CD4-positive, alpha-beta T cell treated with Interleukin-4 for 1 hour (primary cell): ENCODE measurements at regions not wholly inside any gene's neighbourhood (a gene's known extent, or its start where the extent isn't known, plus 50 kb on each side); places are given as distances from the start of the nearest gene placed in this dataset.

Experiments
- DNase-seq, 2 donors: peaks; one replicate each; pipeline ENCODE4 v3.0.0-alpha.2; 2020 to 2022

- no peak for DNase-seq
Measured at GRCh38 chr11:105553025-105553424, 56.8 kb upstream of the GRIA4 start.

GRCh38 chr11:105548359-105548758 lies 61.5 kb upstream of the GRIA4 start:
- no peak for DNase-seq

GRCh38 chr11:105538588-105538987 lies 71.3 kb upstream of the GRIA4 start:
- no peak for DNase-seq

- DNase-seq: no peak
Measured at GRCh38 chr11:105537531-105537930, 72.3 kb upstream of the GRIA4 start.

DNA sequence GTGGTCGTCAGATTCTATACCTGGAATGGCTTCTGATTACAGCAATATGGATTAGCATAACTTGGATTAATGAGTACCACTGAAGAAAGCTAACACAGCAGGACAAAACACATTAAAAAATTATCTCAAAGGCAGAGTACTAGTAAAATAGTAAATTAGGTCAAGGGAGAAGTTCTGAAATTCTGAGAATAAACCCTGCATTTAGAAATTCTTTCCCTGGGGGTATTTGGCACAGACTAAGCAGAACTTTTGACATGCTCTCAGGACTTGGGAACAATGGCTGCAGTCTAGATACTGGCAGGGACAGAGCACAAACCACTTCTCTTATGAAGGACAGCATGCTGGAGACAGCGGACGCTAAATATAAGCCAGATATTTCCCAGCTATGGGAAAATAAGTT lies 85.6 kb upstream of the GRIA4 start:
- DNase-seq: no peak

DNA sequence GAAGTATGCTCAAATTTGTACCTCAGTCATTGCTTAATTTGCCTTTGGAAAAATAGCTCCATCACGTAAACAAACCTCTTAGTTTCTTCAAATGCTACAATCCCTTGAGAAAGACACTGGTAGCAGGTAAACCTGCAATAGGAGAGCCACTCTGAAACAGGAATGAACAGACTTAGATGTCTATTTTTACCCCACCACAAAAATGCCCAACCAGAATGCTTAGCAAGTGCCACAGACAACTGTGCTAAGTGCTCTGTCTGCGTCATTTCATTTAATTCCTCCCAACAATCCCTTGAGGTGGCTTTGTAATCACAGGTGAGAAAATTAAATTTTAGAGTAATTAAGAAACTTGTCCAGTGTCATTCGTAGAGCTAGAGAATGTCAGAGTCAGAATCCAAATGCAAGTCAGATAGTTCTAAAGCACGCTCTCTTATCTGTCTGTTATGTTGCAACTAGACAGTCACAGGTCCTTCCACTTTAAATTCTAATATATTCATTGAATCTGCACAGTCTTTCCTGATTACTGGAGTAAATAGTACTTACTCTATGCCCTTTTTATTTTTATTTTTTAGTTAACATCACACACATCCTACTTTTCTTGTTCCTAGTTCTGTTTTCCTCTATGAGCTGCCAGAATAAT lies 89.0 kb upstream of the GRIA4 start:
- DNase-seq: no peak

- no peak for DNase-seq
Measured at GRCh38 chr11:105507496-105508254, 102.2 kb upstream of the GRIA4 start.

DNA sequence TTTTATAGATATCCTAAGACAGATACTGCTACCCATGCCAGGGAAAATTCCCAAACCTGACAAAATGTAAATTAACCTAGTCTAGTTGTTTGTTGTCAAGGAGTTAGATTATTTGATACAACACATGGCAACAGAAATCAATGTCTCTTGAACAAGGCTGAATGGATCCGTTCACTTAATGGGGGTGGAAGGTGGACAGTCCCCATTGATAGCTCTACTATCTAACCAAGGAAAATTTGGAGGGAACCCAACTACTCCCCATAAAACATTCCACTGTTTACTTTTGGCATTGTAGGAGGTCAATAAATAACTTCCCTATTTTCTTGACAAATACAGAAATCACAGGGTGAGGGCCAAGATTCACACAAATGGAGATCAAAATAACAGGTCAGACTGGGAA lies 117.9 kb upstream of the GRIA4 start:
- no peak for DNase-seq

DNA sequence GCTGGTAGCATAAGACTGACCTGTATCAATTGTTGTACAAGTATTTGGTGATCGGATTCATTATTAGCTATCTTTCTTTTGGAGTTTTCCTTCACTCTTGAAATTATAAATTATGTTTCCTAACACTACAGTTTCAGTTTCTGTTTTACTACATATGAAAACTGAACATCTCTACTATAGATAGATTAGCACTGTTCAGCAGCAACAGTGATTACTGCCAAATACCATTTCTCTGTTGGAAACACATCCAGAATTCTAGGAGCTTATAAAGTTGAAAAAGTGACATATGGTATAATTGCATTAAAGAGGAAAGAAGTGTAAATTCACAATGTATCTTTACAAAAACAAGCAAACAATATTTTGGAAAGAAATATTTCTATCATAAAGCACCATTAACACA lies 118.5 kb upstream of the GRIA4 start:
- DNase-seq: no peak

DNA sequence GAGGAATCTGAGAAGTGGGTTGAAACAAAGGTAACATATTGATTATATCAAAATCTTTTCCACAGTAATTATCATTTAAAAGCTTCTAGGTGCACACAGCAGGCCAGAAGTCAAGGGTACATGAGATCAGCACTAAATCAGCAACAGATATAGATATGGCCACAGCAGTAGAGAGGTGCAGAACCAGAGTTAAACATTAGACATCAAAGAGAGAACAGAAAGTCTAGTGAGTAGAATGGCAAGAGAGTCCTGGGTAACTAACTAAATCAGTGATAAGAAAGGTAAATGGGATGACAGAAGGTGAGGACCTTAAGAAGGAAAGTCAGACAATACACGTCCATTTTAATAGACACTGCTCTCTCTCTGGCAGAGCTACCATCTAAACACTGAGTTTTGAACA lies 119.5 kb upstream of the GRIA4 start:
- no peak for DNase-seq

DNA sequence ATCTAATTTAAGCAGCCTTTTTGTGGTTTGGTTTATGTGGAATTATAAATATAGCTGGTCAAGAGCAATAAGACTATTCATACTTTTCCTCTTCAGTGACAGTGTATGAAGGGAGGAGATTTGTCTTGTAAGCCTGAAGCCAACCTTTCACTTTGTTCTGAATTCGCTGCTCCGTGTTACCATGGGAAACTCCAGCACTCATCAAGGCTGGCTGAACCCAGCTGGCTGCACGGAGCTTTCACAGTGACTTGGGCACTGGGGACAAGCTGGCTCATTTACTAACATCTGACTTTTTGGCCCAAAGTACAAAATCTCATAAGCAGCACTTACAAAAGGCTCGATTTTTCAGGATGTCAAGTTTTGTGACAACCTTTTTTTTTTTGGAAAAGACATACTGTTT lies 120.4 kb upstream of the GRIA4 start:
- no peak for DNase-seq

DNA sequence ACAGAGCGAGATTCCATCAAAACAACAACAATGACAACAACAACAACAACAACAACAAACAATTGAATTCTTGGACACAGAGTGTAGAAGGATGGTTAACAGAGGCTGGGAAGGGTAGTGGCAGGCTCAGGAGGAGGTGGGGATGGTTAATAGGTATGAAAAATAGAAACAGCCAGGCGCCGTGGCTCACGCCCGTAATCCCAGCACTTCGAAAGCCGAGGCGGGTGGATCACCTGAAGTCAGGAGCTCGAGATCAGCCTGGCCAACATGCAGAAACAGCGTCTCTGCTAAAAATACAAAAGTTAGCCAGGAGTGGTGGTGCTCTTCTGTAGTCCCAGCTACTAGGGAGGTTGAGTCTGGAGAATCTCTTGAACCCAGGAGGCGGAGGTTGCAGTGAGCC lies 122.9 kb upstream of the GRIA4 start:
- no peak for DNase-seq

GRCh38 chr11:105469931-105470330 lies 139.9 kb upstream of the GRIA4 start:
- DNase-seq: no peak

DNA sequence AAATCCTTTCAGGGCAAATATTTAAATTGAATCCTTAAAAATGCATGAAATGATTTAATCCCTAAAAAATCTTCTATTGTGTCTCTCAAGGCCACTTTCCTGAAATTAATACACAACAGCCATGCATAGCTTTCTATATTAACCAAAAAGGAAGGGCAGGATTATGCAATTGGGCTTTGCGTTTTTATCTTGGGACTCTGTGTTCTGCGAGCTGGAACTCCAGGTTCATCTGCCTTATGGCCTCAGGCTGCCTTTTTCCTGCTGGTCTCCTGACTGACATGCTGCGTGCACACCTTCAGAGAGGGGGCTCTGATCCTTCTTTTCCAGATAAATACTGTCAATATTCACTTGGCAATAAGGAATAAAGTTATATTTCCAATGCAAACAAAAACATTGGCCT lies 141.7 kb upstream of the GRIA4 start:
- DNase-seq: no peak

DNA sequence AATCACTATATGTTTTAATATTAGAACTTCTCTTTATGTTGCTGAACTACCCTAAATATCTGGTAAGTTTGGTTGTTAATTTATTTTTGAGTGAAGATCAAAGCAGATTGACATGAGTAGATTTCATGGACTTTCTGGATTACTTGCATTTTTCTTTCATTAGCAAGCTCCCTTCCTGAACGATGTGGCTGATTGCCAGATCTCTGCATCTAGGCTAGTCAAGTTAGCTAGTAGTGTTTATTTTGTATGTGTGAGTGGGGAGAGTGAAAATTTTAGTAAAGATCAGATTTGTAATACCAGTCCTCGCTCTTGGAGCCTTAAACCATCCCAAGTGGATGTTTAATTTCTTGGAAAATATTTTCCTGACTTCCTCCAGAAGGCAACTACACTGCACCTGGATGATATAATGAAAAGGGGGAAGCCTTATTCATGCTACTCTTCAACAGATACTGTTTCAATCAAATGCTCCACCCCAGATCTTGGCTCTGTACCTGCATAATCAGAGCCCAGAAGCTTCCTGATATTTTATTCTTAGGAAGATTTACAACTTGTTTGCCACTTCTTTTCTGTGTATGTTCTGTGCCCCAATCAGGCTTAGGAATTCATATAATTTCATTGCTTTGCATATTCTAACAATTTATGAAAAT lies 143.2 kb upstream of the GRIA4 start:
- DNase-seq: no peak

DNA sequence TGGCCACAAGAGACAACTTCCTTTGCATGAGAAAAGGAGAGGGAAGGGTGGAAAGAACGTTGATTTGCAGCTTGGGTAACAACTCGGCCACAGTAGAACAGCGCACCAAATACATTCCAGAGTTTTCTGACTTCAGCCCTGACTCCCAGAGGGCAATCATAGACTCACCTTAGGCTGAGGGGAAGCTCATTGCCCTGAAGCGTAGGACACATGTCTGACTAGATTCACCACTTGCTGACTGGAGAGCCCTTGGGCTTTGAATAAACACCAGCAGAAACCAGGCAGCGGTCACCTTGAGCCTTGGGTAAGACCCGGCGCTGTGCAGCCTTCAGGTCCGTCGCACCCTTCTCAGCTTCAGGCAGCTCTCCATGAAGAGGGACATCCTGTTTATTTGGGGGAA lies 151.8 kb upstream of the GRIA4 start:
- DNase-seq: no peak

DNA sequence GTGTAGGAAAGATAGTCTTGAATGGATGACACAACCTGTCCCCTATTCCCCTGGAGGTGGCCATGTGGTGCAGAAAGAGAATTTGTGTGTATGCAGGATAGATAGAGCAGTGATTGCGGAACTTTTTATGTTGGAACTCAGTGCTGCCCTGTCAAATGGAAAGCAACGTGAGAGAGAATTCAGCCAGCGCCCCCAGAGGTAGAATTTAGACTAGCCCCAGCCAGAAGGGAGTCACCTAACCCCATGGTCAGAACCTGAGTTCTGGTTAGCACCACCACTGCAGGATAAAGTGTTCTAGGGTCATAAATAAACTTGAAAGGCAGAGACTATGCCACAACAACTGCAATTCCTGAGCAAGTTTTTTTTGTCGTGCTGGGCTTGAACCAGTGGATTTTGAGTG lies 152.9 kb upstream of the GRIA4 start:
- DNase-seq: no peak

DNA sequence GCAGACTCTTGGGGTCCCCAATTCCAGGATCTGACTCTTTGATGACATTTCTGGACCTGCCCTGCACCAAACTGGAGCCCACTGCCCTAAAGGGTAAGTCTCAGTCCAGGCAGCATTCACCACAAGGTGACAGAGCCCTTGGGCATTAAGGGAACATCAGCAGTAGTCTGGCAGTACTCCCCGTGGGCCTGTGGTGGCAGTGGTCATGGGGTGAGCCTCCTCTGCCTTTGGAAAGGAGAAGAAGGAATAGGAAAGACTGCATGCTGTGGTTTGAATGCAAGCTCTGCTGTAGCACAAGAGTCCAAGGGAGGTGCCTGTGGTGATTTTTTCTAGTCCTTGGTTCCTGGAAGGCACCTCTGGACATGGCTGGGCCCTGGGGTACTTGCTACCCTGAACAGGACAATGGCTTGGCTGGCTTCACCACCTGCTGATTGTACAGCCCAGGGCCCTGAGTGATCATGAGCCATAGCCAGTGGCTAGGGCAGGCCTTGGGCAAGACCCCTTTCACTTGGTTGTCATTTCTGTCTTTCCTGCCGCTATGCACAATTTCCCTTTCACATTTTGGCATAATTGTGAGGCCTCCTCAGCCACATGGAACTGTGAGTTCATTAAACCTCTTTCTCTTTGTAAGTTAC lies 160.7 kb upstream of the GRIA4 start:
- no peak for DNase-seq

- no peak for DNase-seq
Measured at GRCh38 chr11:105448703-105449079, 161.2 kb upstream of the GRIA4 start.

DNA sequence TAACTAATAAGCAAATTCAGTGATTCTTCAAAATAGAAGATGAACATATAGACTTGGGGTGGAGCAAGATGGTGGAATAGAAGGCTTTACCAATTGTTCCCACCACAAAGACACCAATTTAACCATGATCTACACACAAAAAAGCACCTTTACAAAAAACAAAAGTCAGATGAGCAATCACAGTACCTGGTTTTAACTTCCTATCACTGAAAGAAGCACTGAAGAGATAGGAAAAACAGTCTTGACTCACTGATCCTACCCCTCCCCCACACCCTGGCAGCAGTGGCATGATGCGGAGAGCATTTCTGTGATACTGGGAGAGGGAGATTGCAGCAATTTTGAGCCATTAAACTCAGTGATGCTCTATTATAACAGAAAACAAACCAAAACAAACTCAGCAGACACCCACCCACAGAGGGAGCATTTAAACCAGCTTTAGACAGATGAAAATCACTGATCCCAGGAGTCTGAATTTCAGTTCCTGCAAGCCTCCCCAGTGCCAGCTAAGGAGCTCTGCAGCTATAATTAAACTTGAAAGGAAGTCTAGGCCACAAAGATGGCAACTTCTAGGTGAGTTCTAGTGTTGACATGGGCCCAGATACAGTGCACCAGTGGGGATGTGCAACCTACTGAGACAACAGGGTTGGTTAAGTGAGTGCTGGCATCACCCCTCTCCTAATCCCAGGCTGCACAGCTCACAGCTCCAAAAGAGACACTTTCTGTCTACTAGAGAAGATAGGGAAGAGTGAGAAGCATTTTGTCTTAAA lies 161.8 kb upstream of the GRIA4 start:
- DNase-seq: no peak

DNA sequence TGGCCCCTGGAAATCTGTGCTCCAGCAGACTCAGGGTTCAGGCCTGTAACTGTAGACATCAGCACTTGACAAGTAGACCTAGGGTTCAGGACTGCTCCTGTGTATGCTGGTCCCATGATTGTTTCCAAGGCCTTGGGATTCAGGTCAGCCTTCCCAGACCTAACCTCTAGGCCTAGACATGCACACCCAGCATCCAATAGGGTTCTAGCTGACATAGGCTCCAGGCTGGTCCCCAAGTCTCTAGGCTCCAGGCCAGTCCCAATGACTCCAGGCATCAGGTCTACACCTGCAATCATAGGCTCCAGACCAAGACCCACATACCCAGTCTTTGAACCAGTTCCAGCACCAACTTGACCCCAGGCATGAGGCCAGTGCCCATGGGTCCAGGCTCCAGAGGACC lies 166.2 kb upstream of the GRIA4 start:
- DNase-seq: no peak

DNA sequence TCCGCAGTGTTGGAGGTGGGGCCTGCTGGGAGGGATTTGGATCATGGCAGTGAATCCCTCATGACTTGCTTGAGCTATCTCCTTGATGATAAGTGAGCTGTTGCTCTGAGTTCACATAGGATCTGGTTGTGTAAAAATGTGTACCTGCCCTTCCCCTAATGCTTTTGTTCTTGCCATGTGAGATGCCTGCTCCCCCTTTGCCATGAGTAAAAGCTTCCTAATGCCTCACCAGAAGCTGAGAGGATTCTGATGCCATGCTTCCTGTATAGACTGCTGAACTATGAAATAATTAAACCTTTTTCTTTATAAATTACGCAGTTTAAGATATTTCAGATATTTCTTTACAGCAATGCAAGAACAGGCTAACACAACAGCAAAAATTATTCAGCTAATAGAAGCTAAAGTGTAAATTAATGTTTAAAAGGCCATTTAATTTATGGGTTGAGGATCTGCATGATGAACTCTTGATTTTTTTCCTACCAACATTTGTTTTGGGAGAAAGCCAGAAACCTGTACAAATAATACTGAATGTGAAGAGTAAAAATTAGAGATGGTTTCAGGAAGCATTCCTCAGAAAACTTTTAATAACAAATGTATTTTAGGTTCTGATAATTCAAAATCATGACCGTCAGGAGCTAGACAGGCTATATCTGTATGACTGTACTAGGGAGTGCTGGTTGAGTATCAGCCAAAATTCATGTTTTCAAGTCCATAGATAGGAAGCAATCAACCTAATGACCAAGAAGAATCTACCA lies 177.5 kb upstream of the GRIA4 start:
- no peak for DNase-seq
